ENCODE measurements at regions not wholly inside any gene's neighbourhood (a gene's known extent, or its start where the extent isn't known, plus 50 kb on each side); places are given as distances from the start of the nearest gene placed in this dataset.
"Not testable (repeated sequence)": the region's sequence is repeated elsewhere in the genome, so short reads cannot be mapped to it uniquely, and the experiment has no call there.

- no peak for DNase-seq (ENCODE audit: low spot score)
Observed at GRCh38 chr2:116769514-116769913, 1045.0 kb upstream of the DDX18 start.

- no peak for DNase-seq (ENCODE audit: low spot score)
Observed at GRCh38 chr2:116776556-116776955, 1037.9 kb upstream of the DDX18 start.

- no peak for DNase-seq (ENCODE audit: low spot score)
Observed at GRCh38 chr2:116787848-116788247, 1026.6 kb upstream of the DDX18 start.

GRCh38 chr2:116802671-116803070, 1011.8 kb upstream of the DDX18 start:
- no peak for DNase-seq (ENCODE audit: low spot score)

- DNase-seq (ENCODE audit: low spot score): no peak
Observed at GRCh38 chr2:116804901-116805300, 1009.6 kb upstream of the DDX18 start.

GRCh38 chr2:116806505-116806904, 1008.0 kb upstream of the DDX18 start:
- DNase-seq (ENCODE audit: low spot score): not testable (repeated sequence)

- peak; percentile 10 for DNase-seq (ENCODE audit: low spot score)
Observed at GRCh38 chr2:116809109-116809508, 1005.4 kb upstream of the DDX18 start.

- DNase-seq (ENCODE audit: low spot score): no peak
Observed at GRCh38 chr2:116810071-116810470, 1004.4 kb upstream of the DDX18 start.

- DNase-seq (ENCODE audit: low spot score): no peak
Observed at GRCh38 chr2:116810645-116811044, 1003.8 kb upstream of the DDX18 start.

GRCh38 chr2:116819355-116819754, 995.1 kb upstream of the DDX18 start:
- no peak for DNase-seq (ENCODE audit: low spot score)

- DNase-seq (ENCODE audit: low spot score): no peak
Observed at GRCh38 chr2:116820986-116821385, 993.5 kb upstream of the DDX18 start.

- not testable (repeated sequence) for DNase-seq (ENCODE audit: low spot score)
Observed at GRCh38 chr2:116829543-116829942, 984.9 kb upstream of the DDX18 start.

- no peak for DNase-seq (ENCODE audit: low spot score)
Observed at GRCh38 chr2:116832148-116832547, 982.3 kb upstream of the DDX18 start.

- no peak for DNase-seq (ENCODE audit: low spot score)
Observed at GRCh38 chr2:116833052-116833451, 981.4 kb upstream of the DDX18 start.

GRCh38 chr2:116842164-116842563, 972.3 kb upstream of the DDX18 start:
- no peak for DNase-seq (ENCODE audit: low spot score)

GRCh38 chr2:116859708-116860107, 954.8 kb upstream of the DDX18 start:
- DNase-seq (ENCODE audit: low spot score): no peak

GRCh38 chr2:116874021-116874420, 940.5 kb upstream of the DDX18 start:
- no peak for DNase-seq (ENCODE audit: low spot score)

- no peak for DNase-seq (ENCODE audit: low spot score)
Observed at GRCh38 chr2:116877274-116877673, 937.2 kb upstream of the DDX18 start.

GRCh38 chr2:116877944-116878343, 936.5 kb upstream of the DDX18 start:
- no peak for DNase-seq (ENCODE audit: low spot score)

- peak; percentile 21 for DNase-seq (ENCODE audit: low spot score)
Observed at GRCh38 chr2:116879650-116880160, 934.8 kb upstream of the DDX18 start.

GRCh38 chr2:116891191-116891590, 923.3 kb upstream of the DDX18 start:
- DNase-seq (ENCODE audit: low spot score): no peak

- DNase-seq (ENCODE audit: low spot score): no peak
Observed at GRCh38 chr2:116911540-116911939, 903.0 kb upstream of the DDX18 start.

- no peak for DNase-seq (ENCODE audit: low spot score)
Observed at GRCh38 chr2:116915673-116916072, 898.8 kb upstream of the DDX18 start.

GRCh38 chr2:116917196-116917595, 897.3 kb upstream of the DDX18 start:
- no peak for DNase-seq (ENCODE audit: low spot score)

GRCh38 chr2:116918574-116918973, 895.9 kb upstream of the DDX18 start:
- DNase-seq (ENCODE audit: low spot score): no peak
